OCI-LY3 (cell line): ENCODE measurements at regions not wholly inside any gene's neighbourhood (a gene's known extent, or its start where the extent isn't known, plus 50 kb on each side); places are given as distances from the start of the nearest gene placed in this dataset.
"Not testable (repeated sequence)": the region's sequence is repeated elsewhere in the genome, so short reads cannot be mapped to it uniquely, and the experiment has no call there.

ENCODE experiments used
- H2AFZ ChIP-seq: fragments of 200-600, 300-600 bp; shearing (Covaris generic); 2 replicates; pipeline ENCODE4 v1.6.0; 2014; ENCODE audit warnings: antibody characterized with exemption, low read depth, low read length
- H3K27ac ChIP-seq: fragments of 200-600, 300-600 bp; sonication (generic); 2 replicates; pipeline ENCODE4 v1.5.1; 2014; ENCODE audit warnings: mild to moderate bottlenecking, low read length, moderate library complexity, mixed read lengths
- H3K27me3 ChIP-seq: fragments of 200-600, 300-600 bp; sonication (generic); 2 replicates; pipeline ENCODE4 v1.6.1; 2014; ENCODE audit warnings: low read depth, low read length, mixed read lengths
- H3K36me3 ChIP-seq: fragments of 200-600, 300-600 bp; sonication (generic); replicated peaks from 2 replicates; pipeline ENCODE3; 2014; ENCODE audit warnings: low read depth, low read length, mixed read lengths
- H3K4me1 ChIP-seq: fragments of 300-600, 200-600 bp; sonication (generic); 2 replicates; pipeline ENCODE4 v1.6.1; 2014; ENCODE audit warnings: low read length, mixed read lengths
- H3K4me2 ChIP-seq: fragments of 200-600, 300-600 bp; sonication (generic); 2 replicates; pipeline ENCODE4 v1.6.1; 2014; ENCODE audit warnings: low read length, mixed read lengths
- H3K4me3 ChIP-seq: fragments of 300-600, 200-600 bp; sonication (generic); 2 replicates; pipeline ENCODE4 v1.5.1; 2014; ENCODE audit warnings: antibody characterized with exemption, mild to moderate bottlenecking, low read length, moderate library complexity
- H3K79me2 ChIP-seq: fragments of 300-600, 200-600 bp; shearing (Covaris generic); 2 replicates; pipeline ENCODE4 v1.6.1; 2014; ENCODE audit warnings: mild to moderate bottlenecking, low read length, mixed read lengths
- H3K9ac ChIP-seq: fragments of 300-600, 200-600 bp; shearing (Covaris generic); 2 replicates; pipeline ENCODE4 v1.6.0; 2014; ENCODE audit warnings: mild to moderate bottlenecking, low read length, moderate library complexity
- H3K9me3 ChIP-seq: fragments of 200-600, 300-600 bp; shearing (Covaris generic); 2 replicates; pipeline ENCODE4 v1.6.1; 2014; ENCODE audit warnings: low read length, mixed read lengths; ENCODE audit not compliant: insufficient read depth
- H4K20me1 ChIP-seq: fragments of 200-600, 300-600 bp; sonication (generic); 2 replicates; pipeline ENCODE4 v1.6.1; 2016; ENCODE audit warnings: low read length, mixed read lengths; ENCODE audit not compliant: insufficient read depth
- CTCF ChIP-seq: fragments of 200-600, 300-600 bp; sonication (generic); IDR thresholded peaks from 2 replicates; pipeline ENCODE4 v1.5.1; 2014; ENCODE audit warnings: antibody characterized with exemption, low read length, low read depth
- EZH2phosphoT487 ChIP-seq: fragments of 200-600 bp; shearing (Covaris generic); IDR thresholded peaks from 2 replicates; pipeline ENCODE4 v1.6.1; 2018; ENCODE audit warnings: antibody characterized with exemption, mixed run types, low read depth

GRCh38 chr10:117626228-117626627, 83.7 kb downstream of the EMX2 start:
- Histone ChIP-seq H3K27me3 (no peaks in the 10 kb centered on the region), H3K4me2 (no peak overlapping the region), H3K79me2 (no peaks in the 10 kb centered on the region), H2AFZ (no peak overlapping the region), H3K4me1 (no peaks in the 10 kb centered on the region), H3K27ac (no peak overlapping the region), H3K36me3 (no peaks in the 10 kb centered on the region), H4K20me1 (no peaks in the 10 kb centered on the region), H3K4me3 (no peak overlapping the region), H3K9ac (no peak overlapping the region), H3K9me3 (no peaks in the 10 kb centered on the region)
- TF ChIP-seq CTCF = no peak

- no peak overlapping the region for H2AFZ ChIP-seq
- H4K20me1 ChIP-seq = no peaks in the 10 kb centered on the region
- no peak overlapping the region for H3K9ac ChIP-seq
- H3K9me3 ChIP-seq = no peaks in the 10 kb centered on the region
- no peak overlapping the region for H3K4me2 ChIP-seq
- no peaks in the 10 kb centered on the region for H3K27me3 ChIP-seq
- no peak overlapping the region for H3K4me3 ChIP-seq
- no peaks in the 10 kb centered on the region for H3K79me2 ChIP-seq
- H3K4me1 ChIP-seq = no peaks in the 10 kb centered on the region
- H3K36me3 ChIP-seq = no peaks in the 10 kb centered on the region
- no peak for TF ChIP-seq CTCF
- no peak for TF ChIP-seq EZH2phosphoT487
- no peak overlapping the region for H3K27ac ChIP-seq
Measured at GRCh38 chr10:117627561-117627960, 85.0 kb downstream of the EMX2 start.

- H4K20me1 ChIP-seq, H3K27ac ChIP-seq, H3K27me3 ChIP-seq, H3K4me3 ChIP-seq, H3K9ac ChIP-seq, H2AFZ ChIP-seq, H3K9me3 ChIP-seq, H3K4me1 ChIP-seq, H3K79me2 ChIP-seq, H3K36me3 ChIP-seq, H3K4me2 ChIP-seq: not testable (repeated sequence)
Measured at GRCh38 chr10:117629717-117630116, 87.2 kb downstream of the EMX2 start.

- TF ChIP-seq EZH2phosphoT487 = no peak
- Histone ChIP-seq H3K4me3 (no peak overlapping the region), H3K4me1 (no peaks in the 10 kb centered on the region), H3K27ac (no peak overlapping the region), H3K9ac (no peak overlapping the region), H4K20me1 (no peaks in the 10 kb centered on the region), H3K4me2 (no peak overlapping the region), H2AFZ (no peak overlapping the region), H3K27me3 (no peaks in the 10 kb centered on the region), H3K79me2 (no peaks in the 10 kb centered on the region), H3K36me3 (no peaks in the 10 kb centered on the region), H3K9me3 (no peaks in the 10 kb centered on the region)
Measured at GRCh38 chr10:117631276-117632145, 89.0 kb downstream of the EMX2 start.

- Histone ChIP-seq H3K4me3 (no peak overlapping the region), H3K36me3 (no peaks in the 10 kb centered on the region), H3K27ac (no peak overlapping the region), H2AFZ (no peak overlapping the region), H3K9me3 (no peaks in the 10 kb centered on the region), H3K4me2 (no peak overlapping the region), H3K79me2 (no peaks in the 10 kb centered on the region), H3K9ac (no peak overlapping the region), H3K4me1 (no peaks in the 10 kb centered on the region), H3K27me3 (no peaks in the 10 kb centered on the region), H4K20me1 (no peaks in the 10 kb centered on the region)
- TF ChIP-seq EZH2phosphoT487 = no peak
- TF ChIP-seq CTCF = no peak
Measured at GRCh38 chr10:117632406-117632805, 89.9 kb downstream of the EMX2 start.
